RWPE1 (cell line): ENCODE measurements at regions not wholly inside any gene's neighbourhood (a gene's known extent, or its start where the extent isn't known, plus 50 kb on each side); places are given as distances from the start of the nearest gene placed in this dataset.

Experiments
- CTCF ChIA-PET: fragments of 350-600 bp; sonication (Branson Sonifier 250); formaldehyde crosslinking; extraction: SDS; loops from one replicate; lab custom pipeline; 2021; lab: Yijun Ruan, JAX
- POLR2A ChIA-PET: fragments of 400-600 bp; formaldehyde crosslinking; extraction: SDS; loops from one replicate; lab custom pipeline; 2020; ENCODE audit warnings: antibody characterized with exemption; ENCODE audit not compliant: low non-redundant PET; lab: Yijun Ruan, JAX
- DNase-seq: peaks from one replicate; pipeline ENCODE4 v3.0.0; 2012; ENCODE audit warnings: low spot score
- H3K27ac ChIP-seq: fragments of 450-650 bp; 2 replicates; pipeline ENCODE4 v1.5.1; 2017
- CTCF ChIP-seq: fragments of 450-650 bp; conservative IDR thresholded peaks from 2 replicates; pipeline ENCODE4 v1.5.1; 2017; ENCODE audit warnings: low read depth, mild to moderate bottlenecking

DNA sequence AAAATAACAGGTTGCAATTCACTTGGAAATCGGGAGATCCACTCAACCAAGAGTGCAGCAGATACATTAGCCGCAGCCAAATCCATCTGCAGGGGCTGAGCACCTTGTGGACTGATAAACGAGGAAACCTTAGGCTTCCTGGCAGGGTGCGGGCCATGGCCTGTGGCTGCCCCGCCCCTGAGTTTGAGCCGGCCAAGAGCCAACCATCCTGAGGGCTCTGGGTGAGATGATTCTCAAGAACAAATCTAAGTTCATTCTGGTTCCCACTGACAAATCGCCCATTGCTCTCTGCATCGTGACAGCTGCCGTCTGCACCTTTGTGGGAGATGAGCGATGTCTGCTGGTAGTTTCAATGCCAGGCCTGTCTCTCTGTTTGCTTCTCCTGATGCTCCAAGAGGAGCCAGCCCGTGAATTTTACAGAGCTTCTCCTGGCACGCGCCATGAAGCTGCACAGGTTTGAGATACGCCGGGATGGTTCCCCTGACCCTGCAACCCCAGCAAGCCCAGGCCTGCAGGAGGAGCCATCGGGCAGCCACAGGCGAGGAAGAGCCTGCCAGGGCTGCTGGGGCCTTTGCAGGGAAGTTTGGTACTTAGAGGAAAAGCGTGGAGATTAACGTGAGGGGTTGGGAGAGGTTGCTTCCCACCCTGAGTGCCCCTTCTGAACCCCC, 154.0 kb downstream of the OLFM1 start:
- POLR2A ChIA-PET, result no interaction called here
- no peak for TF ChIP-seq CTCF
- CTCF ChIA-PET, result interaction anchor here (0.7 kb wide), 3 partner anchors 21 to 66 kb away, joined by 3 read pairs; no protein-coding TSS in a partner anchor
- H3K27ac ChIP-seq, result no peak overlapping the region
- DNase-seq, result peak; percentile 65

DNA sequence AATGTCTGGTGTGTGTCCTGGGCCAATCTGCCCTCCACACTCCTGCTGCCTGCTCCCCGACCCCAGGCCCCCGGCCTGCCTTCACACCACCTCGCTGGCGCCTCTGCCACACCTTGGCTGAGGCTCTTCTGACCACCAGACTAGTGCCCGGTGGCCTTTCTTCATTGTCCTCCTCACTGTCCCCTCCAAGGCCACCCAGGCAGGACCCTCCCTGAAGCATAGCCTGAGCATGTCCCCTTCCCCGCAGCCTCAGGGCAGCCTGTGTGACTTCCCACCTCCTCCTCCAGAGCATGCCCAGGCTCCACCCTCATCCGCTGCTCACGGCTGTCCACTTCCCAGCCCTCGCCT, 154.6 kb downstream of the OLFM1 start:
- ChIA-PET CTCF (interaction anchor here (0.7 kb wide), 1 partner anchor 21 kb away, joined by 3 read pairs; no protein-coding TSS in a partner anchor), POLR2A (no interaction called here)
- TF ChIP-seq CTCF, result no peak
- DNase-seq, result no peak
- no peak overlapping the region for H3K27ac ChIP-seq

DNA sequence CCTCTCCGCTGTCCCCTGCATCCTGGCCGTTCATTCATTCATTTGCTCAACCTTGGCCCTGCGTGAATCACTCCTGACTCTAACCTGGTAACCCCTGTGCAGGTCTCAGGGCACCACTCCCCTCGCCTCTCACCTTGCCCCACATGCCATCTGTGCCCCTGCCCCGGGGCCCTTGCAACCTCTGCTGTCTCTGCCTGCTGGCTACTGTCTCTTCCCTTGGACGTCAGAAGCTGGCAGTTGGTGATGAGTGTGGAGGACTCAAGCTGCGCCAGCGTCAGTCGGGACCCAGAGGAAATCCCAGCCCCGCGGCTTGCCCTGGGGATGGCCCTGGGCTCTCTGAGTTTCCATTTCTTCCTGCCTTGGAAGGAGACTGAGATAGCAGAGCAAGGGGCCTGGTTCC, 154.9 kb downstream of the OLFM1 start:
- no peak overlapping the region for H3K27ac ChIP-seq
- no peak for DNase-seq
- no peak for TF ChIP-seq CTCF
- ChIA-PET CTCF (interaction anchor here (0.6 to 1.1 kb wide), 2 partner anchors 169 to 1079 kb away, joined by 3 read pairs; no protein-coding TSS in a partner anchor), POLR2A (no interaction called here)

DNA sequence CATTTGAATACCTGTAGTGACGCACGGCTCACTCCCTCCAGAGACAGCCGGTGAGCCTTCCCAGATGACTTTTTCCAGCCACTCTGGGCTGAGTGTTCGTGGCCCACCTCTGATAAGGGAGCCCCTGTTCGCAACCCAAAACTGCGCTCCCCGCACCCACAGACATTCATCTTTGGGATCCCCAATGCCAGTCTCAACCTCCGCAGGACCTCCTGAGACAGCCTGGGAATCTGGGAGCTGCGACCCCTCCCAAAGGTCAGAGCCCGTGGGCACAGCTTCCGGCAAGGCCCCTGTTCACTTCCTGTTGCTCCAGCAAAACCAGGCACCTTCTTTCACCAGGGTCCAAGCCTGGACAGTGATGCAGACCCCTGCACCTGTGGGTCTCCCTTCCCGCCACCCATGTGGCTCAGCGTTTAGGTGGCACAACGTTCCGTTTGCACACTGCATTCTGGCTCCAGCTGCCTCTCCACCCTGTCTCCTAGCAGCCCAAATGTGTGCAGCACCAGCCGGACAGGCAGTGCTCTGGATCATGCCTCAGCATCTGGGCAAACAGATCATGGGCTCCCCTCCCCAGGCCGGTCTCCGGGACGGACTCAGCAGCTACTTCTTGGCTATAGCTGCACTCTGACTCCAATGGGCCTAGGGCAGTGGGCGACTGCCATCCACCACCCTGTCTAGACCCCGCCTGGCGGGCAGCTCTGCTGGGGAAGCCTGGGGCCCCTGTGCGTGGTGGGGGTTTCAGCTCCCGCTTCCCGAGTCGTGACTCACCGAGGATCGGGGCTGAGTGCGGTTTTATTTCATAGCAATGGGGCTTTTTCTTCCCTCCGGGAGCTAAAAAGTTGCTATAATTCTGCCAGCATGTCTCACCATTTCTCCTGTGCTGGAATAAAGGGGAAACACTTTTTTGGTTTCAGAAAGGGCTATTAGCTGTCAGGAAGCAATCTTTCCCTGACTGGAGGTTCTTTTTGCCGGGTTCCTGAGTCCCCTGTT, 156.0 kb downstream of the OLFM1 start:
- H3K27ac ChIP-seq, result no peak overlapping the region
- POLR2A ChIA-PET, result no interaction called here
- no peak for DNase-seq
- TF ChIP-seq CTCF, result no peak
- CTCF ChIA-PET, result interaction anchor here (0.6 to 2.1 kb wide), 5 partner anchors 157 to 1173 kb away, joined by 3 to 5 read pairs (median 3); partner anchors contain the start of gene OLFM1

GRCh38 chr9:135244271-135245221, 157.1 kb downstream of the OLFM1 start:
- CTCF ChIA-PET, result interaction anchor here (0.6 to 2.1 kb wide), 3 partner anchors 106 to 1172 kb away, joined by 3 to 5 read pairs (median 3); partner anchors contain the start of gene OLFM1
- TF ChIP-seq CTCF, result no peak
- POLR2A ChIA-PET, result interaction anchor here (0.6 kb wide), 1 partner anchor 151 kb away, joined by 3 read pairs; no protein-coding TSS in a partner anchor
- no peak overlapping the region for H3K27ac ChIP-seq
- no peak for DNase-seq
